Inflammatory macrophage (primary cell): ENCODE measurements at regions not wholly inside any gene's neighbourhood (a gene's known extent, or its start where the extent isn't known, plus 50 kb on each side); places are given as distances from the start of the nearest gene placed in this dataset.

Source experiments
- DNase-seq, 2 donors: peaks; one replicate each; pipeline ENCODE4 v3.0.0-alpha.2; 2020 to 2022

DNA sequence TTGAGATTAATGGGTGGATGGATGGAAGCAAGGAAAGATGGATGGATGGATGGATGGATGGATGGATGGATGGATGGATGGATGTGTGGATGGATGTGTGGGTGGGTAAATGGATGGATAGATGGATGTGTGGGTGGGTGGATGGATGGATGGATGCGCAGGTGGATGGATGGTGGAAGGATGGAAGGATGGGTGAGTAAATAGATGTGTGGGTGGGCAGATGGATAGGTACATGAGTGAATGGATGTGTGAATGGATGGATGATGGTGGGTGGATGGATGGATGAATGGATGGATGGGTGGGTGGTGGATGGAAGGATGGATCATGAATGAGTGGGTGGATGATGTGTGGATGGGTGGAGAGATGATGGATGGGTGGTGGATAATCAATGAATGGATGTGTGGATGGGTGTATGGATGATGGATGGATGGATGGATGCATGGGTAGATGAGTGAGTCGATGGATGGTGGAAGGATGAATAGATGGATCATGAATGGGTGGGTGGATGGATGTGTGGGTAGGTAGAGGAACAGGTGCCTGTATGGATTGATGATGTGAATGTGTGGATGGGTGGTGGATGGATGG is 375.2 kb downstream of the BRD1 start:
- DNase-seq = no peak

DNA sequence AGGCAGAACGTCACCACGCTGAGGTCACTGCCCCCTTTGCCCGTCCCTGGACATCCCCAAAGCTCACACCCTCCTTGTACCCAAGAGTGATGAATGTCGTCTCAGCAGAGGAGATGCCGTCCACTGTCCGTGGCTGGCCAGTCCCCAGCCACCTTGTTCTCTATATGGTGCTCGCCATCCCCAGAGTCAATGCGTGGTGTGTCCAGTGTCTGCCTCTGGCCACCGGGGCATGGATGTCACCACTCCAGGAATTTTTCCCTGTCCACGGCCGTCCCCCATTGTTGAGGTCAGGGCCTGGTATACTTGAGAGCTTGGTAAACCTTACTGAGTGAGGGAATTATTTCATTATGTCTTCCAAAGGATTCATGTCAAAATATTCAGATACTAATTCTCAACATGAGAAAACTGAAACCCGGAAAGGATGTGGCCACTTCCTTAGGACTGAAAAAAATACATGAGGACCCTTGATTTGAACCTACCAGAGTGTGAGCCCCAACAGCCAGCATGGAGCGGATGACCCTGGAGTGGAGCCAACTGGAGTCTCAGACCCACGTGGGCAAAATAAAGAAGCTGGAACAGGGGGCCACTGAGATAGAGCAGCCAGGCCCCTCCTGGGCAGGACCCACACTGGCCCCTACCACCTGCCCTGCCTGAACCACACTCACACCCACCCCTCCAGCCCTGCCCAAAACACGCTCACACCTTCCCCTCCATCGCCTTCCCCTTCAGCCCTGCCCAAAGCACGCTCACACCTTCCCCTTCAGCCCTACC is 376.4 kb downstream of the BRD1 start:
- DNase-seq = no peak

DNA sequence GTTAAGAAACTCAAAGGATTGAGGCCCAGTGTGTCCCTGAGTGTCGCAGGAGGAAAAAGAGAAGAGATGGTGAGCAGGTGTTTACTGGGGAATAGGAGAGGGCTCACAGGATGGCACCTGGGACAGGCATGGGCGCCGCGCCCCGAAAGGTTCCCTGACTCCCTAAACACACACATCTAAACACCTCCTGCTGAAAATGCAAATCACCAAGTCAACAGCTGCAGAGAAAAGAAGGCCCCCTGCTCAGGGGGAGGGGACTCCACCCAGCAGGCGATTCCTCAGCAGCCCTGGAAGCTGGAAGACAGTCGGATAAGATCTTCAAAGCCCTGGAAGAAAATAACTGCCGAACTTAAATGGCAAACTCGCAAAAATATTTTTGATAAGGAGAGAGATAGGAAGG is 377.2 kb downstream of the BRD1 start:
- DNase-seq = no peak

DNA sequence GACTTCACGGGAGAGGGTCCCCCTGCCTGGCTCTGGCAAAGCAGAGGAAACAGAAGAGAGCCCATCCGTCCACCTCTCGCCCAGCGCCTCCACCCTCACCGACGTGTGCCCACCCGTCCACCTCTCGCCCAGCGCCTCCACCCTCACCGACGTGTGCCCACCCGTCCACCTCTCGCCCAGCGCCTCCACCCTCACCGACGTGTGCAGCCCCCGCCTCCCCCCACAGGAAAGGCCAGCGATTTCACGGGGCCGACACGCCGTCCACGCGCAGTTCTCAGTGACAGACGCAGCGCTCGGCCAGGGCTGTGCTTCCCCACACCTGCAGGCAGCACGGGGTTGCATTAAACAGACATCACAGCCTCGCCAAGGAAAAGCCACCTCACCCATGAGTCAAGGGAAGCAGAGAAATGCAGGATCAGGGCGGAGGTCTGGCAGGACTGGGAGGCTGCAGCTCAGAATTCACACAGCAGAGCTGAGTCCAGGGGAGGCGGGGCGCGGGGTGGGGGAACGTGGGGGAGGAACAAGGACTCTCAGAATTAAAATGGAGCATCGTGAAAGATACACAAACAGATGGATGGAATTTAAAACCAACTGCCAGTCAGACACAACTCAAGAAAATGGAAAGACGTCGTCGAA is 377.7 kb downstream of the BRD1 start:
- no peak for DNase-seq

DNA sequence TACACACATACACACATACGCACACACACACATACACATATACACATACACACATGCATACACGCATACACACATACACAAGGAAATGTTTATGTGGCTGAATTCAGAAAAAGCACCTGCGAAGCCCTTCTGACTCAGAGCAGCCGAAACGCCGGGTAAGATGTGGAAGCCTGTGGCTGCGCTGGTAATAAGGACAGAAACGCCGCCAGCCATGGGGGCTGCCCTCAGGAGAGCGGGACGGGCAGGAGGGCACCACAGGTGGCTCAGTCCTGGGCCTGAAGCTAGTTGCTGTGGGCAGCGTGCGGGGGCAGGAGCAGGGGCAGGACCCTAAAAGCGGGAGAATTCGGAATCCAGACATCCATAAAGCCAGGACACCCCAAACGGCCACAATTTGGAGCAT is 378.3 kb downstream of the BRD1 start:
- no peak for DNase-seq

DNA sequence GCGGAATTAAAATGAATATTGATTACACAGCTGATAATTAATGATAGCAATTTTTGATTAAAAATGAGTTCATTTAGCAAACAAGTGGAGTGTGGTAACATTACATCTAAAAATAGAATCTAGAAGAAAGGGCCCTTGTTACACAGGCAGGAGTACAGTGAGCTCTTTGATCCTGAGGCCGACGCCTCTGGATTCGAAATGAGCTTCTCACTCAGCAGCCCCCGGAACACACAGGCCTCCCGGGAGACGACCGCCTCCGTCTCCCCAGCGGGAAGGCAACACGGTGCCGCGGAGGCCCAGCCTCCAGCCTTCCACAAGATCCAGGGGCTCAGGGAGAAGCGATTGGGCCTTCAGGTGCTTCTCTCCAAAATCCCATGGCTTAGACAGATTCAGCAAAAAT is 379.1 kb downstream of the BRD1 start:
- no peak for DNase-seq

DNA sequence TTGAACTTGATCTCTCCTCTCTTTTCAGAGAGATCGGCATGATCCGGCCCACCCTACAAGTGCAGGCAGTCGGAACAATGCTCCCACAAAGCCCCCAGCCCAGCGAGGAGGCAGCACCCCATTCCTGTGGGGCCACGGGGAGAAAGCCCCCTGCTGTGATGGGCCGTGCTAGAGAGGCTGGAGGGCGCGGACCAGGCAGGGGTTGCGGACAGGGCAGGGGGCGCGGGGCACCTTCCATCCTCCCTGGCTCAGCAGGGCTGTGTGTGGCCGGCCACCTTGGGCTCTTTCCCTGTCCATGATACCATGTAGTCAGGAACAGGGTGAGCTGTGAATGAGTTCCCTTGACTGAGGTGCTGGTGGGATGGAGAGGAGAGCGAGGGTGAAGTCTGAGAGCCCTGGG is 379.8 kb downstream of the BRD1 start:
- DNase-seq = no peak

DNA sequence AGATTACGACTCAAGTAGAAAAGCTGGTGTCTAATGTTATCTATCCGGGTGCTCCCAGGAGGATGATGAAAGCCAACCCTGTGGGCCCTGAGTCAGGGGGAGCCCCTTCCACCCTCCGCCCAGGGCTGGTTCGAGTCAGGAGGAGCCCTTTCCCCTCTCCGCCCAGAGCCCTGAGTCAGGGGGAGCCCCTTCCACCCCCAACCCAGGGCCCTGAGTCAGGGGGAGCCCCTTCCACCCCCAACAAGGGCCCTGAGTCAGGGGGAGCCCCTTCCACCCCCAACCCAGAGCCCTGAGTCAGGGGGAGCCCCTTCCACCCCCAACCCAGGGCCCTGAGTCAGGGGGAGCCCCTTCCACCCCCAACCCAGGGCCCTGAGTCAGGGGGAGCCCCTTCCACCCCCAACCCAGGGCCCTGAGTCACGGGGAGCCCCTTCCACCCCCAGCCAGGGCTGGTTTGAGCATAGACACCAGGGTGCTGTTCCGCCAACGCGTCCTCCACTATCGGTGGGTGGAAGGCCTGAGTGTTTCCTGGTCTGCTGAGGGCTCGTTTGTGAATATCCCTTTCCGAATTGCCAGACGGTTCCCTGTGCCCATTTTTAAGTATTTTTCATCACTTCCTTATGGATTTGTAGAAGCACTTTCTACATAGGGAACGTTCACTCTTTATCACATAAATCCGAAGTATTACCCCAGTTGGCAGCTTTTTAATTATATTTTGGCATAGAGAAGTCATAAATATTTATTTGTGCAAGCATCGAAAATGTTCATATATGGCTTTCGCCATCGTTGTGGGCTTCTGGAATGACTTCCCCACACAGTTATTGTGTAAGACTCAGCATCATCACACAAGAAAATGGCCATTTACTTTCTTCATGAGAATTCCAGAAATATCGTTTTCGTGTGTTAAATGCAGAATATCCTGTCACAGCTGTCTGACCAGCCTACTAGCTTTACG is 380.6 kb downstream of the BRD1 start:
- DNase-seq = peak in 1 of 2 donors; percentile 10

DNA sequence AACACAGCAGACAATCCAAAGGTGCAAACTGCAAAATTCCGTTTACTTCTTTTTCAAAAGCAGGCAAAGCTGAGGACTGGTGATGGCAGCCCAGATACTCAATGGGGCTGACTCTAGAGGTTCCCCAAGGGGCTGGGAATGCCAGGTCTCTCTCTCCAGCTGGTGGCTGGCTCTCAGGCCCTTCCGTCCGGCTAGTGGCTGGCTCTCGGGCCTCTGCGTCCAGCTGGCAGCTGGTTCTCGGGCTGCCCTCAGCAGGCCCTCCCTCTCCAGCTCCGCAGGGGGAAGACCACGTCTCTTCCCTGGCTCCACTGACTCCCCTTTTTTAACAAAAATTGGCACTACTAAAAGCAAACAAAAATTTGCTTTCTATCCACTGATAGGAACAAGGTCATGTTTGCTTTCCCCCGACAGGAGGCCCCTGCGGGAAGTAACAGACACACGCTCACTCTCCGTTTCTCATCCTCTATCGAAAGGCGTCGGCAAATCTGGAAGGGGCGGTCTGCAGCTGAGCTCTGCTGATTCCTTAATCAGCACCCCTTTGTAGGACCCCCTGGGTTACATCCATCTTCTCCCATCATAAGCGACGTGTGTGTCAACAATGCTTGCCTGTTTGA is 381.4 kb downstream of the BRD1 start:
- no peak for DNase-seq

DNA sequence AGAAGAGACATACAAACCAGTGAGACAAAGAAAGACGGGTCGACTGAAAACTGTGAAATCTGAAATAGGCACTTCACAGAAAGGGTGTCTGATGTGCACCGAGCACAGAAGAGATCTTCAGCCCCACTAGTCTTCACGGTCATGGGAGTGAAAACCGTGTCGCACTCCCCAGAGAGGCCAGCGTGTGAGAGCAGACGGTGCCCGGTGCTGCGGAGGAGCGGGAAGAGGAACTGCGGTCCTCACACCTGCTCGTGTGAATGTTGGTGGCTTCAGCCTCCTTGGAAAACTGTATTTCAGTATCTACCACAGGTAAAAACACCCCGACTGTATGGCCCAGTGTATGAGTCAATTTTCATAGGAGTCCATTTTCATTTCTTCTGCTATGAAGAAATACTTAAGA is 382.9 kb downstream of the BRD1 start:
- no peak for DNase-seq

DNA sequence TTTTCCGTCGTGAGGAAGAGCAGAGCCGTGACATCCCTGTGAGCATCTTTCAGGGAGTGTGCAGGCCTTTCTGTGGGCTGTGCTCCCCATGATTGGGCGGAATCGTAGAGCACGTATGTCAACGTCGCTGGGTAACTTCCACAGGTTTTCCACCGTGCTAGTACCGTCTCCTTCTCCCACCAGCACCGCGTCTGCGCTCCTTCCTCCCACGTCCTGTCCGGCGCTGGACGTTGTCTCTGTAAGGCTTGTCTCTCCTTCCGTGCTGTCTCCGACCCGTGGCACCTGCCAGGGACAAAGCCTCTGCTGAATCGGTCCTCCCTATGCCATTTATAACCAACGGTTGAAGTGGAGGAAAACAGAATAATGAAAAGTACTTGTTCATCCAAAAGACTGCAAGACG is 386.7 kb downstream of the BRD1 start:
- no peak for DNase-seq

DNA sequence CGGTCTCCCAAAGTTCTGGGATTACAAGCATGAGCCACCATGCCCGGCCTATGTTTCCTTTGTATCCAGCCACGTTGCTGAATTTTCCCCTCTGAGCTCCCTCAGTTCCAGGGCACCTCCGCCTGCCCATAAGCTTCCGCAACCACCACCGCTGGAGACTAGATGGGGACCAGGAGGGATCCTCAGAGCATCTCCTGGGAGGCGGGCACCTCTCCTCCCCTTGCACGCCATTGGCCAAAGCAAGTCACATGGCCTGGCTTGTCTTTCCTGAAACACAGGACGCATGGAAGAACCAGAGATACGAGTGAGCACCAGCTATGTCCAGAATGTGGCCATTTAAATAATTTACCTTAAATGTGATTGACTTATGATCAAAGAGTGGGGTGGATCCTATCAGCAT is 388.3 kb downstream of the BRD1 start:
- no peak for DNase-seq

DNA sequence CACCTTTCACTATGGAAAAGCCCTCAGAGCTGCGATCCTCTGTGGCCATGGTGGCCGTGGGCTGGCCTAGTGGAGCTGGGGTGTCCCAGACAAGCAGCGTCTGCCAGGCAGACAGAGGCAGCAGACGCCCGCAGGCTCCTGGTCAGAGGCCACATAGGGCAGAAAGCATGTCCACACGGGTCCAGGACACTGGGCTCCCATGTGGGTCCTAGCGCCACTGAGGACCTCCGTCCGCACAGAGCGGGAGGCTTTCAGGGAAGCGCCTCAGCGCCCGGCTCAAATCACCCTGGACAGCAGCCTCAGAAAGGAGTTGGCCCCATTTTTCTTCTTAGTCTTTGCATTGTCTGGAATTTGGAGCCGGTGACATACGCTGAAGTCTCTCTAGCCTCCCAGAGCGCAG is 389.7 kb downstream of the BRD1 start:
- no peak for DNase-seq

DNA sequence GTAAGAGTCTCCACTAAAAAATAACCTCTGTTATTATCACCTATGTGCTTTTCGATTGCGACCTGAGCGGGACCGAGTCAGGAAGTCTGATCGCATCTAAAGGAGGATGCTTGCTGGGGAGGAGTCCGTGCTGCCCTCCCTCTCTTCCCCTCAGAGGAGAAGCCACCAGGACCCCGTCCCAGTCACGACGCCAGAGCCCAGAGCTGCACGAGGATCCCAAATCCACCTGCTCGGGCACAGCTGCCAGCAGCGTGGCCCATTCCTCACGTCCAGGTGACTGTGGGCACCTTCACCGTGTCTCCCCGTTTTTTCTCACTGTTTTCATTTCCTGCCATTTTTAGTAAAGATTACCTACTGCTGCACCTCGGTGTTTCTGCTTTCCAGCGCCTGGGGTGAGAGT is 390.3 kb downstream of the BRD1 start:
- DNase-seq = no peak

DNA sequence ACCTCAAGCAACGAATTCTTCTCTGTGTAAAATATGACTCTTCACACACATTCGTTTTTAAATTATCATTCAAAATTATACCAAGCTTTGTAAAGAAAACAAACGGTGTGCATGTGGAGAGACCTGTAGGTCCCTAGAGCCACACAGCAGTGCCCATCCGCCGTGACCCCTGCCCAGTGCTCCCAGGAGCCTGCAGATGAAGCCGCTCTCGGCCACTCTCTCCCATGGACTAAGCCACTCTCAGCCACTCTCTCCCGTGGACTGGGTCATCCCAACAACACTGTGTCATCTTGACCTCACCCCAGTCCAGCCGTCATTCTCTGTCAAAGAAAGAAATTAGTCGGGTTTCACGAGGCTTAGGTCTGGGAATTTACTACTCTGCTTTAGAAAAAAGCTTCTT is 391.6 kb downstream of the BRD1 start:
- DNase-seq = no peak

DNA sequence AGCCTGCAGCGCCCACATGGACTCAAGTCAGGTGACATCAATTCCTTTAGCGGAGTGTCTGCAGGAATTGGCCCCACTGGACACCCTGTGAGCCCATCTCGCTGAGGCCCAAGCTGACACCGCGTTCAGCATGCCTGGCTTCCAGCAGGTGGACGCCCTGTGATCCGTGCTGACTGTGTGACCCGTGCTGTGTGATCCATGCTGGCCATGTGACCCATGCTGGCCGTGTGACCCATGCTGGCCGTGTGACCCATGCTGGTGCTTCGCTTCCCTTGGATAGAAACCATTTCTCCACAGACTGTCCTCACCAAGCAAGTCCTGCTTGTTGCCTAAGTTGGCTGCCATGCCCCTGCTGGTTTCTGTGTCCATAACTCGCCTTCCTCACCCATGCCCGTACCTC is 392.1 kb downstream of the BRD1 start:
- no peak for DNase-seq

DNA sequence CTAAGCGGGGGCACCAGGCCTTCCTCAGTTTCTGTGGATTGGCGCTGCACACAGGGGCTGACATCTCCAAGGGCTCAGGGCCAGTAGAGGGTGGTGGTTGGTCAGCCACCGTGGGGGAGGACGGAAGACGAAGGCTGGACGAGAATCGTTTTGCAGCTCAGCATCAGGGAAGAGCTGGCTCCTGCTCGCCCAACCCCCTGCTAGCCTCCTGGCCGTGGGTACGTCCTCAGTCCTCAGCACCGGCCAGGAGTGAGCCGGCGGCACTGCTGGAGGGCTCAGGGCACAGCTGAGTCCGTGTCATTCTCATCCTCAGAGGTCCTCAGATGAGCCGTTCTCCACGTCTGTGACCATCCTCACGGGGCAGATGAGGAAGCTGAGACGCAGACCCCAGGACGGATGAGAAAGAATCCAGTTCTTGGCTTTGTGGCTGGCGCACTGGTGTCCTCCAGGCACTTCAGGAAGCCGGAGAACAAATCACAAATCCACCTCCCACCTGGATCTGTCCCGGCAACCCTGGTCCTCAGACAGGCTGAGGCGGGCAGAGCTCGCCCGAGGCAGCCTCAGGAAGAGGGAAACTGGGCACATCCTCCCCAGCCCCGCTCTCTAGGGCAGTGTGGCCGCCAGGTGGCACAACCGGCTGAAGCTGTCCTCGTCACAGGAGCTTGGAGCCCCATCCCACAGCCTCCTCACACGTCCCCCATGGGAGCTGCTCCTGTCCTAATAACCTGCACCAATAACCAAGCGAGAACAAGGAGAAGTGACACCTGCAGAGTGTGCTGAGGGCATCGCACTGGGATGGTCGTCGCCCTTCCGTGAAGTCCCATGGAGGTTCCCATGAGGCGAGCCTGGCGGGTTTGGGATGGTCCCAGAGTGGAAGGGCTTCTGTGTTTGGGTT is 393.7 kb downstream of the BRD1 start:
- DNase-seq = no peak

DNA sequence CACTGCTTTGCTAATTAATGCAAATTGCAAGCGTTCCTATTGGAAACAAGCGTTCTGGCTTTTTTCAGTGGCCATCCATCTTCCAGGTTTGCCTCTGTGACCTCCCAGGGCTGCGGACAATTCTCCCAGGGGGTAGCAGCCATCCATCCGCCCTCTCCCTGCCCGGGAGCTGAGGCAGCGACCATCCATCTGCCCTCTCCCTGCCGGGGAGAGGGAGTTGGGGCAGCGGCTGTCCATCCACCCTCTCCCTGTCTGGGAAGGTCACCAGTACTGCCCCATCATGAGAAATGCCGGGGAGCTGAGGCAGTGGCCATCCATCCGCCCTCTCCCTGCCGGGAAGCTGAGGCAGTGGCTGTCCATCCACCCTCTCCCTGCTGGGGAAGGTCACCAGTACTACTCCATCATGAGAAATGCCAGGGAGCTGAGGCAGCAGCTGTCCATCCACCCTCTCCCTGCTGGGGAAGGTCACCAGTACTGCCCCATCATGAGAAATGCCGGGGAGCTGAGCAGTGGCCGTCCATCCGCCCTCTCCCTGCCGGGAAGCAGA is 394.7 kb downstream of the BRD1 start:
- DNase-seq = no peak

DNA sequence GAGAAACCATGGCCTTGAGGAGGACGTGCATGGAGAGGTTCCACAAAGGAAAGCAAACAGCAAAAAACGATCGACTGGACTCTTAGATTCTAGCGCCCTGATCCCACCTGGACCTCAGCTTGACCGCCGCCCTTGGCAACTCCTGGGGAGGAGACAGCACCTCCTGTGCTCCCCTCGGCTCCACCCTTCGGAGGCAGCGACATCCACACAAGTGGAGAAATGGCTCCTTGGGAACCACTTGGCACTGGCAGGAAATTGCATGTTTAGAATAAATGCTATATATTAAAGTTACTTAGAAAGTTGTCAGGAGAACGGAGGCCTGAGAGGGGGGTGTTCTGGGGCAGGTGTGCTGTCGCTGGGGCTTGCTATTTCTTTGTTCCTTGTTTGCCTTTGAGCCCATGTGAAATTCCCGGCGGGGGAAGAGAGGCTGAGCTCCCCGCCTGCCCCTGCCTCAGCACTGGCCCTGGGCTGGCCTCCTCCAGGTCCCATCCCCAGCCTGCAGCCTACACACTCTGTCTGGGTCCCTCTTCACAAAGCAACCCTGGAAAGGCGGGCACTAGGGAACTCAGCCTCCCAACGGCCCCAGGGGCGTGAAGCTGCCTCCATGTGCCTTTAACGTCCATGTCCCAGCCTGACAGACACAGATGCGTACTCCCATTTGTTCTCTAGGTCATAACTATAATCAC is 395.3 kb downstream of the BRD1 start:
- no peak for DNase-seq

DNA sequence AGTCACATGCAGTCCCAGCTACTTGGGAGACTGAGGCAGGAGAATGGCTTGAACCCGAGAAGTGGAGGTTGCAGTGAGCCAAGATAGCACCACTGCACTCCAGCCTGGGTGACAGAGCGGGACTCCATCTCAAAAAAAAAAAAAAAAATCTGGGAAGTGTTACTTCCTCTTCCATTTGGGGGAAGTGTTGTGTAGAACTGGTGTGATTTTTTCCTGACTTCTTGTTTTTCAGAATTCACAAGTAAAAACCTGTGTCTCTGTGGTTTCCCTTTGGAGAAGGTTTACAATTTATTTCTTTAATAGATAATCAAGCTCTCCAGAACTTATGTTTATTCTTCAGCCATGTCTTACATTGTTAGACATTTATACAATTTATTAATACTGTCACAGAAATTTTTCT is 396.1 kb downstream of the BRD1 start:
- peak; percentile 54 to 65 for DNase-seq

DNA sequence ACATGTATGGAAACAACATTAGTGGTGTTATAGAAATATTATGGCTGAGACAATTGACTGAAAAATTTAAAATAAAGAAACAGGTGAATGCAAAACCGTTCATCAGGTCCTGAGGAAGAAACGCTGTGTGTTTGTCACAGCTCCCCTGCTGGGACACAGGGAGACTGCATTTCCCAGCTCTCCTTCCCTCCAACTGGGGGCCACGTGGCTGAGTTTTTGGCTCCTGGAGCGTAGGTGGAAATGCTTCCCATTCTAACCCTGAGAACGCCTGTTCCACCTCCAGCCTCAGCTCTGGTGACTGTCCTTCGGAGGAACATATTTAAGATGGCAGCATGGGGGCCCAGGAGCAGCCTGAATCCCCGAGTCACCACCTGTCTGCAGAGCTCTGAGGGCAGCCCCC is 398.6 kb downstream of the BRD1 start:
- no peak for DNase-seq
